NCI-H187 treated with DMSO at 0.1 percent for 48 hours (cell line): ENCODE measurements at regions not wholly inside any gene's neighbourhood (a gene's known extent, or its start where the extent isn't known, plus 50 kb on each side); places are given as distances from the start of the nearest gene placed in this dataset.
"Not testable (repeated sequence)": the region's sequence is repeated elsewhere in the genome, so short reads cannot be mapped to it uniquely, and the experiment has no call there.

Experiments used
- DNase-seq: peaks from one replicate; lab custom pipeline; 2025; lab: John Stamatoyannopoulos, UW

DNA sequence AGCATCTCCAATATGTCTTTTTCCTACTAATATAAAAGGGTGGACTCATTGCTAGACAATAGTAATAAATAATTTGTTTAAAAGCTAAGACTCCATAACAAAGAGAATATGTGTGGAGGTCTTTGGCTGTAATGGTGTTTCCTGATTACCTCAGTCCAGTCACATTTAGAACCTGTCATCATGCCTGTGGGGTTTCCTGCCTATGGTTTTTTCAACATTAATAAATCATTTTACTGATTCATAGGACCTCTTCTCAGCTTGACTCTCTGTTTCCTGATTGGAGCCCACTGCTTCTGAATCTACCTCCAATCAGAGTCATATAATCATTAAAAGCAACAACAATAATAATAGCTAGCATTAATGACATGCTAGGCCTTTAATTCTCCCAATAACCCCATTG lies 52.4 kb upstream of the GNAI1 start:
- DNase-seq, result no peak

DNA sequence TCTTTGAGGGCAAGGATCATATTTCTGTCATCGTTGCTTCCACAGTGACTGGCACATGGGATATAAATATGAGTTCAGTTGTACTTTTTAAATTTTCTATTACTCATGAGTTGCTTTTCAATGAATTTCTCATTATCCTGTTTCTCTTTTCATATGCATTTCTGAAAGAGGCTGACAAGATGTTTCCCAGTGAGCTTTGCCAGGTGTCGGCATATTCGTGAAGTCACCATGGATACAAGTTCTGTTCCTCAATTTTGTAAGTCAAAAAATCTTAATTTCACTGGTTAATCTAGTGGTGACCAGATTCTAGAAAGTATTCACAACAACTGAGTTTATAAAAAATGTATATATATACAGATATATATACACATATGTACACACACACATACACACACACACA lies 55.7 kb upstream of the GNAI1 start:
- DNase-seq, result no peak

DNA sequence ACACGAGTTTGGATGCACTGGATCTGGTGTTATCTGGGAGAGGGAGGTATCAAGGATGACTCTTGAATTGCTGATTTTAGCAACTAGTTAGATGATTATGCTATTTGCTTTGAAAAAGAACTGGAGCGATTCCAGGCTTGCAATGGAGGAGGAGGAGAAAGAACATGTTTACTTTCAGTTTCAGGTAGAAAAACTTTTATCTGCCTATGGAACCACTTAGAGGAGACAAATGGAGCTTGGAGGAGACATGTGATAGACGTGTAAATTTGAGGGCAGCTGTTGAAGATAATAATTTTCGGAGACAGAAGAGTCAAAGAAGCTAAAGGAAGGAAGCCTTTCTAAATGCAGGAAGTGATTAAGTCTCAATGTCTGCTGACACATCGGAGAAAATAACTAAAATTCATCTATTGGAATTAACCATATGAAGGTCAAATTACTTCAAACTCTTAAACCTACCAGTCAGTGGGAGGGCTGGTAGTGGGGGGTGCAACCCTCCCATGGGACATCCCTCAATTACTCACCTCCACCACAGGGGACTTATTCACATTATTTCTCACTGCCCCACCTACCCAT lies 56.4 kb upstream of the GNAI1 start:
- no peak for DNase-seq

DNA sequence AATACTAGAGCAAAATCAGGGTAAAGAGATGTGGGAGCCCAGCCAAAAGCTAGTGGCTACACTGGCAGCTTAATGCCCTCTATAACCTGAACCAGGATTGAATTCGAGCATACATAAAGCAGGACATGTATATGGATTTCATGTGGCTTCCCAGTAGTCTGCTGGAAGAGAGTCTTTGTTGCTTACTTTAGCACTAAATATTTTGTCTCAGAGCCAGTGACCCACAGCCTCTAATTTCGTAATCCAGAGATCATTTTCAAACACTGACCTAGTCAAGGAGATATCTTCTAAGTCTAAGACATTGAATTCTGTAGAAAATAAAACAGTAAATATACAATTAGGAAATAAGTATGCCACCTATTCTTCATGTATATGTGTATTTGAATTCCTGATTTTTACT lies 64.2 kb upstream of the GNAI1 start:
- no peak for DNase-seq

DNA sequence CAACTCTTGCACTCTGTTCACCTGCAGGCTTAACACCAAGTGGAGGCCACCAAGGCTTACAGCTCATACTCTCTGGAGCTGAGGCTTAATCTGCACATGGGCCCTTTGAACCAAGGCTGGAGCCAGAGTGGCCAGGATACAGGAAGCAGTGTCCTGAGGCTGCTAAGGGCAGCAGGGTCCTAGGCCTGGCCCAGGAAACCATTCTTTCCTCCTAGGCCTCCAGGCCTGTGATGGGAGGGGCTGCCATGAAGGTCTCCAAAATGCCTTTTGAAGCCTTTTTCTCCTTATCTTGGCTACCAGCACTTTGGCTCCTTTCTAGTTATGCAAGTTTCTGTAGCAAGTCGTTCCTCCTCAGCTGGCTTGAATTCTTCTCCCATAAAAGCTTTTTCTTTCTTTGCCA lies 68.0 kb upstream of the GNAI1 start:
- DNase-seq, result no peak

DNA sequence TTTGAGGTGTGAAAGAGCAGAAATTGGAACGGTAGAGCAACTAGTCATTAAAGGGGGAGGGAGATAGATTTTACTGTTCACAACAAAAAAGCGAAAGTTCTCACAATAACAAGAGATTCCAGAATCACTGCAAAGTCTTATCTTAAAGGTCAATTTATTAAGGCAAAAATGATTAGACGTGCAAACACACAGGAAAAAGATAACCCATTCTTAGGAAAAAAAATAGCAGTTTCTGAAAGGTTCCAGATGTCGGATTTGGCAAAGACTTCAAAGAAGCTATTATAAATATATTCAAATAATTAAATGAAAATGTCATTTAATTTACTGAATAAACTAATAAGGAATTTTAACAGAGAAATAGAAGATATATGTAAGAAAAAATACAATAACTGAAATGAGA lies 70.8 kb upstream of the GNAI1 start:
- no peak for DNase-seq

DNA sequence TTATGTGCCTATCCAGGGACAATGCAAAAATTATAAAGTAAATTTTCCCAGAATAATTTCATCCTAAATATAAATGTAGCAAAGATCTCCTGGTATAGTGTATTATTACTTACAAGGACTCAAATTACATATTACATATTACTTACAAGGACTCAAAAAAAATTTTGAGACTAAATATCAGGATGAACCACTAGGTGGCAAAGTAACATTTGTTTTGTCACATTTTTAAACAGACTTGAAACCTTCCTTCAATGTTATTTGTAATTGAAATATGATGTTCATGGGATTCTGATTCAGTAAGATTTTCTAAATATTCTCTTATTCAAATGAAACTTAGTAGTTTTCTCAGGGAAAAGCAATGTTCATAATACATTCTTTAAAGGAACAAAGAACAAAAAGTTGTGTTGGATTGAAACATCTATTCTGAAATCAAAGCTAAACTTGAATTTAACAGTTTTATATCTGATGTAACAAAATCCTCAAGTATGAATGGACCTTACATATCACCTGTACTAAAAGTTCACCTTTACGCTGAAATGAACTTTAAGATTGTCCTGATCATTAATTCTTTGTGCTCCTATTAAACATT lies 74.3 kb upstream of the GNAI1 start:
- DNase-seq, result no peak

DNA sequence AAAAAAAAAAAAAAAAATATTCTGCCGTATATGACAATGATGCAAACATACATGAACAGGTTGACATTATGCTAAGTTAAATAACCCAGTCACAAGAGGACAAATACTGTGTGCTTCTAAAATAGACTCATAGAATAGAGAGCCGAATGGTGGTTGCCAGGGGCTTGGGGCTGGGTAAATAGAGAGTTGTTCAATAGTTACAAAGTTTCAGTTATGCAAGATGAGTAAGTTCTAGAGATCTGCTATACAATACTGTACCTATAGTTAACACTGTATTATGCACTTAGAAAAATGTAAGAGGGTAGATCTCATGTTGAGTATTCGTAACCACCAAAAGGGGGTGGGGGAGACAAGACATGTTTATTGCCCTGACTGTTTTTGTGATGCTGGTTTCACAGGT lies 77.1 kb upstream of the GNAI1 start:
- DNase-seq, result no peak

DNA sequence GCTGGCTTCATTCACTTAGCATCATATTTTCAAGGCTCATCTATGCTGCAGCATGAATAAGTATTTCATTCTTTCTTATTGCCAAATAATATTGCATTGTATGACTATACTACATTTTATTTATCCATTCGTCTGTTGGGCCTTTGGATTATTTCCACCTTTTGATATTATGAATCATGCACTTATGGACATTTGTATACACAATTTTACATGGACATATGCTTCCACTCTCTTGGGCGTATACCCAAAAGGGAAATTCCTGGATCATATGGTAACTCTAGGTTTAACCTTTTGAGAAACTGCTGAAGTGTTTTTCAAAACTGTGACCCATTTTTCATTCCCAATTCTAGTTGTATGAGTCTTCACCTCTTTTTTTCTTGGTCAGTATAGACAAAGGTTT lies 80.3 kb upstream of the GNAI1 start:
- no peak for DNase-seq

DNA sequence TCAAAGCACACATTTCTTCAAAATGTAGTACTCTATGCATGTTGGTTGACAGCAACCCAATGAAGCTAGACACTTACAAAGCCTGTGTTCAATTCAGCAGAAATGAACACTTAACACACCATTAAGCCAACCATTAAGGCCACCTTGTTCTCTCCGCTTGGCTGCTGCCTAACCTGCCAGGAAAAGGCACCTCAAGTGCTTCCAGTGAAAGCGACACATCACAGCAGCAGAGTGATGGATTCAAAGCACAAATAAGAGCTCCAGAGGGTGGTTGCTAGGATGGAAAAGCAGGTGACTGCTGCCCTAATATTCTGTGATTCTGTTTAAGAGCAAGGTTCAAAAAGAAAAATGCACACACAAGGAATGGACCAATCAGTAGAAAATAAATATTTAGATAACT lies 81.5 kb upstream of the GNAI1 start:
- peak; percentile 99 for DNase-seq

DNA sequence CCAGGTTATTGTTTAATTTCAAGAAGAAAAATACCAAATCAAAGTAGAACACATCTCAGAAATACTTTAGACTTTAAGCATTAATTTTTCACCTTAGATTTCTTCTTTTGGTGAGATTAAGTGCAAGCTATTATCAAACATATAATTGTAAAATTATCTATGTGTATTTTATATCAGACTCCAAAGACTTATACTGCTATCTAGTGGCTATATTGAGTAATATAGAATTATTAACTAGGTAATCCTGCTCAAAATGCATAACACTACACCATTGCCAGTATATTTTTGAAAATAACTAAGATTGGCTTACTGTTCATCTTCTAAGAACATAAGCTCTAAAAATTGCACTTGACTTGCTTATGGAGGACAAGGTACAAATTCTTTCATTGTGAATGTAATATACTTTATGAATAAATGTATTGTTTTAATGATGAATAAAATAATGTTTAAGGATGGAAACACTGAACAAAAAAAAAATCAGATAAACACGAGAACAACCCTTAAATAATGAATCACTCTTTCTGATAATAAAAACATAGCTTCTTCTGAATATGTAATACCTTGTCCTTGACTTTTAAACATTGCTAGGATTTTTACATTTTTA lies 86.7 kb upstream of the GNAI1 start:
- DNase-seq, result no peak

DNA sequence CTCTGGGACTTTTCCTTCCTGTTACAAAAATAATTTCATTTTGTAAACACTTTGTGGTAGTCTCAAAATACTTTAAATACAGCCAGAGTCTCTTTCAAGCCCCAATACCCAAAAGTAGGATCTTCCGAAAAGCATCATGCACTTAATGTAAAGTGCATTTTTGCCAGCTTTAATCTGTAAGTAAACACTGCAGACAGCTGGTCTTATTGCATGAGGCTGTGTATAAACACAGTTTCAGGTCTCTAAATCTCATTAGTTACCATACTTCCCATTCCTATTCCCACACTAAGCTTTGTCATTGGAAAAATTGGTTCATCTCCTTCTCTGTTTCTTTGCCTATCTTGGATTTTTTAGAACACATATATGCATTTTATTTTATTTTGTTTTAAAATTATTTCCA lies 87.6 kb upstream of the GNAI1 start:
- no peak for DNase-seq

DNA sequence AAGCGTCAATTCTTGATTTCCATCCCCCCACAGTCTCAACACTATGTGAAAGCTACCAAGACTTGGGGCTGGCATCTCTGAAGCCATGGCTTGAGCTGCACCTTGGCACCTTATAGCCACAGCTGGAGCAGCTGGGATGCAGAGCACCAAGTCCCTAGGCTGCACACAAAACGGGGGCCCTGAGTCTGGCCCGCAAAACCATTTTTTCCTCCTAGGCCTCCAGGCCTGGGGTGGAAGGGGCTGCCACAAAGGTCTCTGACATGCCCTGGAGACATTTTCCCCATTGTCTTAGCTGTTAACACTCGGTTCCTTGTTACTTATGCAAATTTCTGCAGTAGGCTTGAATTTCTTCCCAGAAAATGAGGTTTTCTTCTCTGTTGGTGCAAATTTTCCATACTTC lies 89.8 kb upstream of the GNAI1 start:
- no peak for DNase-seq

DNA sequence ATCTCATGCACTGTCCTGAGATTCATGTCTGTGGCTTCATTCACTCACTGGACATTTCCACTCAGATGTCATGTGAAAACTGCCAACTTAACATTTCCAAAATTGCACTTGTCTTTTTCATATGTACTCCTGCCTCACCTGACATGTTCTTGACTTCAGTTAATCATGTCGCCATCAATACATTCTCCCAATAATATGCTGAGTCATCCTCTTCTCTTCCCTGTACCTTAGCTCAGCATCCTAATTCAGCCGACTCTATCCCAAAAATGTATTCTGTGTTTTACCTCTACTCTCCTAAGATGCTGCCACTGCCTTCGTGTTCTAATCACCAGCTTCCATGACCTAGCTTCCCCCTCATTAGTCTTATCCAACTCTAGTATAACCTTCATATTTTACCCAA lies 93.9 kb upstream of the GNAI1 start:
- no peak for DNase-seq

DNA sequence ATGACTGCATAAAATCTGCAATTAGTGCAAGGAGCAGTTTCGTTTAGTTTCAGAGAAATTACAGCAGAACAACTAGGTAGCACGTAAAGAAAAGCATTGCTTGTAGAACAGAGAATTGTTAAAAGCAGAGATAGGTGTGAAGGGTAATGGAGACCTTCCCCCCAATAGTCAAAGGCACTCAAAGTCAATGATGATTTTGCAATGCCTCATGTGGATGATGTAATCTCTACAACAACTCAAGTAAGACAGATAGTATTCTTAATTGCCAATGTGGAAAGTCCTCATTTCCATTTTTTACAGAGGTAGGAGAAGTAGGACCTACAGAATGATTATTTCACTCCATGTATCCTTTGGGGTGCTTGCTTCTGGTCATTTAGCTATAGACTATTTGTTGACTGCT lies 94.3 kb upstream of the GNAI1 start:
- DNase-seq, result no peak

DNA sequence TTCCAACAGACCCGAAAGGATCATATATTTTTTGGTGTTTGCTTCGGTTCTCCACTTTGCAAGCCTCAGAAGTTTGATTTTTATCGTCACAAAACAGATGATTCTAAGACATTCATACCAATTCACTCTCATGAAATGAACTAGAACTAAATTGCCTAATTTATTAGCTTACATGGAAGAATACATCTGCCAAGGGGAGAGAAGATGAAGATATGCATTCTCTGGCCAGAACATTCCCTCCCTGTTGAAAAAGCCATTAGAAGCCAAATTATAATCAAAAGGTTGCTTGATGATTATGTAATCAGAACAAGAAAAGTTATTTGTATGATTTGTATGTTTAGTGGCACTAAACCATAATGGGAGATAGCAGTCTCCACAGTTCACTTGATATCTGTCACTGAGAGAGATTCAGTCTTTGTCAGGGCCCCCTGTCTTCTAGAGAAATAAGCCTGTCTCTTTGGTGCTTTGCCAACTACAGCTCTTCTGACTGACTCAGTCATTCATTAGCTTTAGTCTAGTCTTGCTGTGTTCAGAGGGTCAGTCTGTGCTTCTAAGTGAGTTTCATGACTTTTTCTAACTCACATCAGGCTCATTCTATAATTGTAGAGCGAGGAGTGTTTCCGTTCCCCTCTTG lies 95.3 kb upstream of the GNAI1 start:
- no peak for DNase-seq

DNA sequence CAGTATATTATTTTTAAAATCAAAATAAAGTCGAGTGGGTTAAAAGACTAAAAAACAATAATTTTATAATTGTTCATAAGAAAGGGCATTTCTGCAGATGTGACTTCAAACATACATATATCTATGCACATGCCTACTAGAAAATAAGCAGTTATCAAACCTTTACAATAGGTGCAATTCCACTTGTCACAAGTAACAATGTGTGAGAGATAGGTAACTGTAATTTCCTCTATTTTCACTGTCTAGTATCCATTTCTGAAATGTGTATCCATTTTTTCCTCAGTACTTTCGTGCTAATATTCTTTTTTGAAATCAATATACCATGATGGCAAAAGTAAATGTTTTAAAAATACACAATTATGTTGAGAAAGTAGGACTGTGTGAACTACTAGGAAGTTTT lies 96.9 kb upstream of the GNAI1 start:
- DNase-seq, result no peak

DNA sequence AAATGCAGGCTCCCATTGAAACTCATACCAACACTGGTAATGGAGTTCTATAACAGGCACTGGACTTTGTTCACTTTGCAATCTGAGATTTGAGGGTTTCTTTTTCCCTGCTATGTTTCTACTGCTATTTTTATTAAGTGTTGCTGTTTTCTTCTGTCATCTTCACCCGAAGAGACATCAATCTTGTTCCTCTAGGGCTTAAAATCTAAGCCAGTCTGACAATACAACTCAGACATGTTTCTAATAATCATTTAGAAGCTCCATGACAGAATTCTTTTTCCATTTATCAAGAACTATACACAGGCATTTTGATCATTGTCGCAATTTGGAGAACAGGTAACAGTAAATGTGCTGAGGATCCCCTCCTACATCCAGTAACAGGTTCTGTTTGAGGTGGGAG lies 98.5 kb upstream of the GNAI1 start:
- DNase-seq, result no peak

DNA sequence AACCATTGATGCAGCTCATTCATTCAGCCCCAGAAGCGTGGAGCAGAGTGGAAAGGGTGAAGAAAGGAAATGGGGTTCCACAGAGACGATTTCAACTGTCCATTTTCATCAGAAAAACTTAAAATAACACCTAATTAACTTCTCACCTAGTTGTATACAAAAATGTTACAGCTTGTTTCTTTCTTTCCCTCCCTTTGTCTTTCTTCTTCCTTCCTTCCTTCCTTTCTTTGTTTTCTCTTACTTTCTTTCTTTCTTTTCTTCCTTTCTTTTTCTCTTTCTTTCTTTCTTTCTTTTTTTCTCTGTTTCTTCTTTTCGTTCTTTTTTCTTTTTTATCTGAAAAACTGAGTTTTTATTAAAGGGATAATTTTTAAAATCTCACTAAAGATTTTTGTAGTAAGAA lies 105.9 kb upstream of the GNAI1 start:
- DNase-seq, result no peak

DNA sequence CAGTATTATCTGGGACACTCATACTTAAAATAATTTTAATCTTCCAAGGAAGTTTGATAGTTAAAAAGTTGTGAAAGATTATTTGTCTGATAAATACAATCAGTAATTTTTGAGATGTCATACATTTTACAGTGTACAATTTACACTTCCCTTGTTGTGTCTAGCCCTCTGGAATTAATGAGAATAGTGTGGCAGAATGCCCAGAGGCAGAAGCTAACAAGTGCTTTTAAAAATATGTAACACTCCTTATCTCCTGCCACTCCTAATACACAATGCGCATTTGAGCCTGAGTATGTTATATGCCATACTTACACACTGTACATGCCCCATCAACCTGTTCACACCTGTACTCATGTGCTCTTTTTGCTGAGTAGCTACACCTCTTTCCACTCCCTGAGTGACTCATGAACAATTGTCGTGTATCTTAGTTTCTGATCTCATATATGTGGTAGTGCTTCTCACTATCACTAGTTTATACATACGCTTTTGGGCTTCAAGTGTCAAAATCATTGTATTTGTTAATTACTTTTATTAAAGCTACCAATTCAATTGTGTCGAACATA lies 106.9 kb upstream of the GNAI1 start:
- DNase-seq, result no peak

DNA sequence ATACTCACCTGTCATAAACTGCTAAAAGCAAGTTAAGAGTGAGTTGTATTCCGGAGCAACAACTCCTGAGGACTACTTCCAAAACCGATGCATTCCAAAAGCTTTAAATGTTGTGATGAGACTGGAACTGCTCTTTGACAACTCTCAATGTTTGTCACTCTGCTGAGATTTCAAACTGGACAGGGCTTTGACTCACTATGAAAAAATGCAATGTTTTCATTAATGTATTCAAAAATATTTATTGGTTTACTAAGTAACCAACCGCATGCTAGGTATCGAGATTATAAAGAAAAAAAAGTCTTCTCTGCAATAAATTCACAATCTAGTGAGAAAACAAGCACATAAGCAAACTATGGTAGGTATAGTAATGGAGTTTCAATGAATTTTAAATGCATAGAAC lies 107.9 kb upstream of the GNAI1 start:
- DNase-seq, result no peak

DNA sequence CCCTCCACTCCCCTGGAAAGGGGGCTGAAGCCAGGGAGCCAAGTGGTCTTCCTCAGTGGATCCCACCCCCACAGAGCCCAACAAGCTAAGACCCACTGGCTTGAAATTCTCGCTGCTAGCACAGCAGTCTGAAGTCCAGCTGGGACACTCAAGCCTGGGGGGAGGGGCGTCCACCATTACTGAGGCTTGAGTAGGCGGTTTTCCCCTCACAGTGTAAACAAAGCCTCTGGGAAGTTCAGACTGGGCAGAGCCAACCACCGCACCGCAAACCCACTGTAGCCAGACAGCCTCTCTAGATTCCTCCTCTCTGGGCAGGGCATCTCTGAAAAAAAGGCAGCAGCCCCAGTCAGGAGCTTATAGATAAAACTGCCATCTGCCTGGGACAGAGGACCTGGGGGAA lies 114.4 kb upstream of the GNAI1 start:
- DNase-seq, result not testable (repeated sequence)

DNA sequence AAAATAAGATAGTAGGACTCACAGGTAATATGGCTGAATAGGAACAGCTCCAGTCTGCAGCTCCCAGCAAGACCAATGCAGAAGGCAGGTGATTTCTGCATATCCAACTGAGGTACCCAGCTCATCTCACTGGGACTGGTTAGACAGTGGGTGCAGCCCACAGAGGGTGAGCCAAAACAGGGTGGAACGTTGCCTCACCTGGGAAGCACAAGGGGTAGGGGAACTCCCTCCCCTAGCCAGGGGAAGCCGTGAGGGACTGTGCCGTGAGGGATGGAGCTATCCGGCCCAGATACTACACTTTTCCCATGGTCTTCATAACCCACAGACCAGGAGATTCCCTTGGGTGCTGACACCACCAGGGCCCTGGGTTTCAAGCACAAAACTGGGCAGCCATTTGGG lies 114.8 kb upstream of the GNAI1 start:
- not testable (repeated sequence) for DNase-seq
